Activated CD4-positive, alpha-beta memory T cell treated with anti-CD3 and anti-CD28 coated beads for 36 hours (primary cell): ENCODE measurements at regions not wholly inside any gene's neighbourhood (a gene's known extent, or its start where the extent isn't known, plus 50 kb on each side); places are given as distances from the start of the nearest gene placed in this dataset.
"Not testable (repeated sequence)": the region's sequence is repeated elsewhere in the genome, so short reads cannot be mapped to it uniquely, and the experiment has no call there.

Source experiments
- CTCF ChIA-PET: fragments of 350-600 bp; sonication (Branson Sonifier 250); formaldehyde crosslinking; loops from one replicate; lab custom pipeline; 2021; ENCODE audit warnings: antibody characterized with exemption, inconsistent platforms; lab: Charles Lee
- POLR2A ChIA-PET: fragments of 350-600 bp; sonication (Branson Sonifier 250); formaldehyde crosslinking; loops from one replicate; lab custom pipeline; 2021; ENCODE audit warnings: antibody characterized with exemption; lab: Charles Lee
- DNase-seq: peaks from one replicate; pipeline ENCODE4 v3.0.0-alpha.2; 2020
- H3K27ac Mint-ChIP-seq: one replicate; pipeline ENCODE4 v1.8.0; 2021; ENCODE audit warnings: mixed read lengths
- H3K27me3 Mint-ChIP-seq: one replicate; pipeline ENCODE4 v1.8.0; 2021; ENCODE audit warnings: mixed read lengths
- H3K36me3 Mint-ChIP-seq: one replicate; pipeline ENCODE4 v1.8.0; 2021; ENCODE audit warnings: mixed read lengths
- H3K4me1 Mint-ChIP-seq: one replicate; pipeline ENCODE4 v1.8.0; 2021; ENCODE audit warnings: low read depth, mixed read lengths
- H3K4me3 Mint-ChIP-seq: one replicate; pipeline ENCODE4 v1.8.0; 2021; ENCODE audit warnings: mild to moderate bottlenecking, mixed read lengths
- H3K9me3 Mint-ChIP-seq: one replicate; pipeline ENCODE4 v1.8.0; 2021; ENCODE audit warnings: mixed read lengths
- intact Hi-C: fragments of 100-400 bp; cut with micrococcal nuclease; formaldehyde crosslinking; loops from one replicate; pipeline ENCODE4 v1.15.1; 2023

- no peak overlapping the region for H3K4me3 Mint-ChIP-seq
- no peaks in the 10 kb centered on the region for H3K36me3 Mint-ChIP-seq
- H3K4me1 Mint-ChIP-seq = no peaks in the 10 kb centered on the region
- intact Hi-C loops = no loop called here
- no peaks in the 10 kb centered on the region for H3K27me3 Mint-ChIP-seq
- POLR2A ChIA-PET = no interaction called here
- no peak for DNase-seq
- CTCF ChIA-PET = no interaction called here
- no peak overlapping the region for H3K27ac Mint-ChIP-seq
- H3K9me3 Mint-ChIP-seq = peaks cover 2% of the 10 kb centered on the region
Measured at GRCh38 chr4:33086331-33086925, 2366.3 kb downstream of the PCDH7 start.

GRCh38 chr4:33088713-33089112 lies 2368.5 kb downstream of the PCDH7 start:
- Mint-ChIP-seq H3K36me3 (no peaks in the 10 kb centered on the region), H3K4me3 (no peak overlapping the region), H3K4me1 (no peaks in the 10 kb centered on the region), H3K27ac (no peak overlapping the region), H3K27me3 (no peaks in the 10 kb centered on the region), H3K9me3 (peaks cover 2% of the 10 kb centered on the region)
- ChIA-PET CTCF (no interaction called here), POLR2A (no interaction called here)
- DNase-seq = no peak
- intact Hi-C loops = no loop called here

- intact Hi-C loops = no loop called here
- Mint-ChIP-seq H3K36me3 (no peaks in the 10 kb centered on the region), H3K27ac (no peak overlapping the region), H3K4me1 (no peaks in the 10 kb centered on the region), H3K27me3 (no peaks in the 10 kb centered on the region), H3K4me3 (no peak overlapping the region), H3K9me3 (peaks cover 2% of the 10 kb centered on the region)
- DNase-seq = no peak
- ChIA-PET CTCF (no interaction called here), POLR2A (no interaction called here)
Measured at GRCh38 chr4:33090910-33091309, 2370.7 kb downstream of the PCDH7 start.

- CTCF ChIA-PET = no interaction called here
- Mint-ChIP-seq H3K27ac (no peak overlapping the region), H3K27me3 (no peaks in the 10 kb centered on the region), H3K4me3 (no peak overlapping the region), H3K36me3 (no peaks in the 10 kb centered on the region), H3K9me3 (peaks cover 2% of the 10 kb centered on the region), H3K4me1 (no peaks in the 10 kb centered on the region)
- POLR2A ChIA-PET = no interaction called here
- intact Hi-C loops = no loop called here
- DNase-seq = no peak
Measured at GRCh38 chr4:33091961-33092360, 2371.8 kb downstream of the PCDH7 start.

GRCh38 chr4:33104273-33104672 lies 2384.1 kb downstream of the PCDH7 start:
- Mint-ChIP-seq H3K9me3 (peaks cover 19% of the 10 kb centered on the region), H3K4me1 (no peaks in the 10 kb centered on the region), H3K27me3 (no peaks in the 10 kb centered on the region), H3K4me3 (no peak overlapping the region), H3K27ac (no peak overlapping the region), H3K36me3 (no peaks in the 10 kb centered on the region)
- ChIA-PET POLR2A (no interaction called here), CTCF (no interaction called here)
- DNase-seq = no peak
- intact Hi-C loops = no loop called here

GRCh38 chr4:33107814-33108213 lies 2387.6 kb downstream of the PCDH7 start:
- DNase-seq = no peak
- H3K4me3 Mint-ChIP-seq = no peak overlapping the region
- CTCF ChIA-PET = no interaction called here
- no peaks in the 10 kb centered on the region for H3K27me3 Mint-ChIP-seq
- no peaks in the 10 kb centered on the region for H3K36me3 Mint-ChIP-seq
- H3K9me3 Mint-ChIP-seq = peaks cover 17% of the 10 kb centered on the region
- H3K4me1 Mint-ChIP-seq = no peaks in the 10 kb centered on the region
- intact Hi-C loops = no loop called here
- POLR2A ChIA-PET = no interaction called here
- H3K27ac Mint-ChIP-seq = no peak overlapping the region

- intact Hi-C loops = no loop called here
- H3K9me3 Mint-ChIP-seq = peaks cover 24% of the 10 kb centered on the region
Measured at GRCh38 chr4:33111117-33111516, 2390.9 kb downstream of the PCDH7 start.

GRCh38 chr4:33116871-33117270 lies 2396.7 kb downstream of the PCDH7 start:
- DNase-seq = no peak
- Mint-ChIP-seq H3K4me3 (no peak overlapping the region), H3K27me3 (no peaks in the 10 kb centered on the region), H3K27ac (no peak overlapping the region), H3K9me3 (peaks cover 33% of the 10 kb centered on the region), H3K36me3 (no peaks in the 10 kb centered on the region), H3K4me1 (no peaks in the 10 kb centered on the region)
- intact Hi-C loops = no loop called here
- ChIA-PET POLR2A (no interaction called here), CTCF (no interaction called here)

More at GRCh38 chr4:33111117-33111516, 2390.9 kb downstream of the PCDH7 start:
- Mint-ChIP-seq H3K4me1 (no peaks in the 10 kb centered on the region), H3K27ac (no peak overlapping the region), H3K27me3 (no peaks in the 10 kb centered on the region), H3K4me3 (no peak overlapping the region), H3K36me3 (no peaks in the 10 kb centered on the region)
- ChIA-PET POLR2A (no interaction called here), CTCF (no interaction called here)
- no peak for DNase-seq

GRCh38 chr4:33126002-33126401 lies 2405.8 kb downstream of the PCDH7 start:
- H3K9me3 Mint-ChIP-seq = peaks cover 15% of the 10 kb centered on the region
- H3K4me1 Mint-ChIP-seq = no peaks in the 10 kb centered on the region
- DNase-seq = no peak
- no peaks in the 10 kb centered on the region for H3K36me3 Mint-ChIP-seq
- no peak overlapping the region for H3K4me3 Mint-ChIP-seq
- ChIA-PET POLR2A (no interaction called here), CTCF (no interaction called here)
- H3K27me3 Mint-ChIP-seq = no peaks in the 10 kb centered on the region
- no peak overlapping the region for H3K27ac Mint-ChIP-seq
- intact Hi-C loops = no loop called here

GRCh38 chr4:33130662-33131061 lies 2410.5 kb downstream of the PCDH7 start:
- H3K27ac Mint-ChIP-seq, POLR2A ChIA-PET, CTCF ChIA-PET, DNase-seq, H3K4me3 Mint-ChIP-seq, H3K27me3 Mint-ChIP-seq, H3K36me3 Mint-ChIP-seq, intact Hi-C loops, H3K4me1 Mint-ChIP-seq: not testable (repeated sequence)
- H3K9me3 Mint-ChIP-seq = peaks cover 23% of the 10 kb centered on the region

GRCh38 chr4:33133723-33134122 lies 2413.6 kb downstream of the PCDH7 start:
- Mint-ChIP-seq H3K27ac (no peak overlapping the region), H3K9me3 (peaks cover 25% of the 10 kb centered on the region), H3K4me1 (no peaks in the 10 kb centered on the region), H3K36me3 (no peaks in the 10 kb centered on the region), H3K4me3 (no peak overlapping the region), H3K27me3 (no peaks in the 10 kb centered on the region)
- intact Hi-C loops = no loop called here
- ChIA-PET CTCF (no interaction called here), POLR2A (no interaction called here)
- DNase-seq = no peak

GRCh38 chr4:33134366-33134765 lies 2414.2 kb downstream of the PCDH7 start:
- no peak for DNase-seq
- no peaks in the 10 kb centered on the region for H3K4me1 Mint-ChIP-seq
- CTCF ChIA-PET = no interaction called here
- intact Hi-C loops = no loop called here
- H3K36me3 Mint-ChIP-seq = no peaks in the 10 kb centered on the region
- no peak overlapping the region for H3K27ac Mint-ChIP-seq
- peaks cover 19% of the 10 kb centered on the region for H3K9me3 Mint-ChIP-seq
- H3K4me3 Mint-ChIP-seq = no peak overlapping the region
- POLR2A ChIA-PET = no interaction called here
- H3K27me3 Mint-ChIP-seq = no peaks in the 10 kb centered on the region

- POLR2A ChIA-PET = no interaction called here
- no peak for DNase-seq
- Mint-ChIP-seq H3K27ac (no peak overlapping the region), H3K27me3 (no peaks in the 10 kb centered on the region), H3K36me3 (no peaks in the 10 kb centered on the region), H3K4me3 (no peak overlapping the region), H3K4me1 (no peaks in the 10 kb centered on the region), H3K9me3 (peaks cover 26% of the 10 kb centered on the region)
- intact Hi-C loops = no loop called here
- CTCF ChIA-PET = no interaction called here
Measured at GRCh38 chr4:33149658-33150524, 2429.7 kb downstream of the PCDH7 start.
